K562 (cell line): ENCODE measurements at regions not wholly inside any gene's neighbourhood (a gene's known extent, or its start where the extent isn't known, plus 50 kb on each side); places are given as distances from the start of the nearest gene placed in this dataset.

Experiments used
- RBM25 ChIP-seq: fragments of 200-400 bp; formaldehyde crosslinking; IDR thresholded peaks from 2 replicates; pipeline ENCODE4 v1.6.1; 2018; ENCODE audit warnings: low read length, low read depth, moderate library complexity; ENCODE audit not compliant: severe bottlenecking
- TF ChIP-seq, protein P1 (sequence below): fragments of 450-650 bp; IDR thresholded peaks from 2 replicates; pipeline ENCODE4 v1.6.1; 2016; ENCODE audit warnings: mild to moderate bottlenecking, moderate library complexity
- TF ChIP-seq, protein P2 (sequence below): fragments of 450-650 bp; formaldehyde crosslinking; IDR thresholded peaks from 2 replicates; pipeline ENCODE4 v1.4.0; 2020; ENCODE audit warnings: mild to moderate bottlenecking, mixed read lengths
- TF ChIP-seq, protein P3 (sequence below): sonication (generic); formaldehyde crosslinking; IDR thresholded peaks from 2 replicates; pipeline ENCODE4 v1.8.0; 2023; ENCODE audit warnings: mild to moderate bottlenecking, missing genetic modification reagents
- TF ChIP-seq, protein P4 (sequence below), 2 experiments: fragments of 450-650 bp in 1 of 2; sonication (generic) in 1 of 2; formaldehyde crosslinking in 1 of 2; IDR thresholded peaks in 1 of 2; conservative IDR thresholded peaks in 1 of 2; 2 replicates each; pipeline versions ENCODE4 v1.6.1 to v1.8.1; 2016 to 2023; ENCODE audit warnings: mild to moderate bottlenecking in 2 of 2, moderate library complexity in 2 of 2, inconsistent platforms in 1 of 2, missing genetic modification reagents in 1 of 2

DNA sequence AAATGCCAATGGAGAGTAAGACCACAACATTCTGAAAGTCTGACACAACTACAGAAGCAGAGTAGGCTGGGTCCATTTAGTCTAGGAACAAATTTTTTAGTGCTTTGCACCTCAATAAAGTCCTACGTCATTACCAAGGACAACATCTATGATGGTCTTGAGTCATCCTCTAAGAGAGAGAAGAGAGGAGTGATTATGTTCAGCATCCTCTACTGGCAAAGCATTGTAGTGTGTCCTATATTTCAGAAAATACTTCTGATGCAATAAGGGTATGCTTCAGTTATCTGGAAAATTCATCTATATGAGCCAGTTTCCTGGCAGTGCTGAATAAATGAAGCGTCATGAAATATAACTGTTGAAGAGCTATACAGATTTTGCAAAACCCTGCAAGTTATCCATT is 95.6 kb downstream of the P2RY1 start (continued):
- TF ChIP-seq, protein P1, sequence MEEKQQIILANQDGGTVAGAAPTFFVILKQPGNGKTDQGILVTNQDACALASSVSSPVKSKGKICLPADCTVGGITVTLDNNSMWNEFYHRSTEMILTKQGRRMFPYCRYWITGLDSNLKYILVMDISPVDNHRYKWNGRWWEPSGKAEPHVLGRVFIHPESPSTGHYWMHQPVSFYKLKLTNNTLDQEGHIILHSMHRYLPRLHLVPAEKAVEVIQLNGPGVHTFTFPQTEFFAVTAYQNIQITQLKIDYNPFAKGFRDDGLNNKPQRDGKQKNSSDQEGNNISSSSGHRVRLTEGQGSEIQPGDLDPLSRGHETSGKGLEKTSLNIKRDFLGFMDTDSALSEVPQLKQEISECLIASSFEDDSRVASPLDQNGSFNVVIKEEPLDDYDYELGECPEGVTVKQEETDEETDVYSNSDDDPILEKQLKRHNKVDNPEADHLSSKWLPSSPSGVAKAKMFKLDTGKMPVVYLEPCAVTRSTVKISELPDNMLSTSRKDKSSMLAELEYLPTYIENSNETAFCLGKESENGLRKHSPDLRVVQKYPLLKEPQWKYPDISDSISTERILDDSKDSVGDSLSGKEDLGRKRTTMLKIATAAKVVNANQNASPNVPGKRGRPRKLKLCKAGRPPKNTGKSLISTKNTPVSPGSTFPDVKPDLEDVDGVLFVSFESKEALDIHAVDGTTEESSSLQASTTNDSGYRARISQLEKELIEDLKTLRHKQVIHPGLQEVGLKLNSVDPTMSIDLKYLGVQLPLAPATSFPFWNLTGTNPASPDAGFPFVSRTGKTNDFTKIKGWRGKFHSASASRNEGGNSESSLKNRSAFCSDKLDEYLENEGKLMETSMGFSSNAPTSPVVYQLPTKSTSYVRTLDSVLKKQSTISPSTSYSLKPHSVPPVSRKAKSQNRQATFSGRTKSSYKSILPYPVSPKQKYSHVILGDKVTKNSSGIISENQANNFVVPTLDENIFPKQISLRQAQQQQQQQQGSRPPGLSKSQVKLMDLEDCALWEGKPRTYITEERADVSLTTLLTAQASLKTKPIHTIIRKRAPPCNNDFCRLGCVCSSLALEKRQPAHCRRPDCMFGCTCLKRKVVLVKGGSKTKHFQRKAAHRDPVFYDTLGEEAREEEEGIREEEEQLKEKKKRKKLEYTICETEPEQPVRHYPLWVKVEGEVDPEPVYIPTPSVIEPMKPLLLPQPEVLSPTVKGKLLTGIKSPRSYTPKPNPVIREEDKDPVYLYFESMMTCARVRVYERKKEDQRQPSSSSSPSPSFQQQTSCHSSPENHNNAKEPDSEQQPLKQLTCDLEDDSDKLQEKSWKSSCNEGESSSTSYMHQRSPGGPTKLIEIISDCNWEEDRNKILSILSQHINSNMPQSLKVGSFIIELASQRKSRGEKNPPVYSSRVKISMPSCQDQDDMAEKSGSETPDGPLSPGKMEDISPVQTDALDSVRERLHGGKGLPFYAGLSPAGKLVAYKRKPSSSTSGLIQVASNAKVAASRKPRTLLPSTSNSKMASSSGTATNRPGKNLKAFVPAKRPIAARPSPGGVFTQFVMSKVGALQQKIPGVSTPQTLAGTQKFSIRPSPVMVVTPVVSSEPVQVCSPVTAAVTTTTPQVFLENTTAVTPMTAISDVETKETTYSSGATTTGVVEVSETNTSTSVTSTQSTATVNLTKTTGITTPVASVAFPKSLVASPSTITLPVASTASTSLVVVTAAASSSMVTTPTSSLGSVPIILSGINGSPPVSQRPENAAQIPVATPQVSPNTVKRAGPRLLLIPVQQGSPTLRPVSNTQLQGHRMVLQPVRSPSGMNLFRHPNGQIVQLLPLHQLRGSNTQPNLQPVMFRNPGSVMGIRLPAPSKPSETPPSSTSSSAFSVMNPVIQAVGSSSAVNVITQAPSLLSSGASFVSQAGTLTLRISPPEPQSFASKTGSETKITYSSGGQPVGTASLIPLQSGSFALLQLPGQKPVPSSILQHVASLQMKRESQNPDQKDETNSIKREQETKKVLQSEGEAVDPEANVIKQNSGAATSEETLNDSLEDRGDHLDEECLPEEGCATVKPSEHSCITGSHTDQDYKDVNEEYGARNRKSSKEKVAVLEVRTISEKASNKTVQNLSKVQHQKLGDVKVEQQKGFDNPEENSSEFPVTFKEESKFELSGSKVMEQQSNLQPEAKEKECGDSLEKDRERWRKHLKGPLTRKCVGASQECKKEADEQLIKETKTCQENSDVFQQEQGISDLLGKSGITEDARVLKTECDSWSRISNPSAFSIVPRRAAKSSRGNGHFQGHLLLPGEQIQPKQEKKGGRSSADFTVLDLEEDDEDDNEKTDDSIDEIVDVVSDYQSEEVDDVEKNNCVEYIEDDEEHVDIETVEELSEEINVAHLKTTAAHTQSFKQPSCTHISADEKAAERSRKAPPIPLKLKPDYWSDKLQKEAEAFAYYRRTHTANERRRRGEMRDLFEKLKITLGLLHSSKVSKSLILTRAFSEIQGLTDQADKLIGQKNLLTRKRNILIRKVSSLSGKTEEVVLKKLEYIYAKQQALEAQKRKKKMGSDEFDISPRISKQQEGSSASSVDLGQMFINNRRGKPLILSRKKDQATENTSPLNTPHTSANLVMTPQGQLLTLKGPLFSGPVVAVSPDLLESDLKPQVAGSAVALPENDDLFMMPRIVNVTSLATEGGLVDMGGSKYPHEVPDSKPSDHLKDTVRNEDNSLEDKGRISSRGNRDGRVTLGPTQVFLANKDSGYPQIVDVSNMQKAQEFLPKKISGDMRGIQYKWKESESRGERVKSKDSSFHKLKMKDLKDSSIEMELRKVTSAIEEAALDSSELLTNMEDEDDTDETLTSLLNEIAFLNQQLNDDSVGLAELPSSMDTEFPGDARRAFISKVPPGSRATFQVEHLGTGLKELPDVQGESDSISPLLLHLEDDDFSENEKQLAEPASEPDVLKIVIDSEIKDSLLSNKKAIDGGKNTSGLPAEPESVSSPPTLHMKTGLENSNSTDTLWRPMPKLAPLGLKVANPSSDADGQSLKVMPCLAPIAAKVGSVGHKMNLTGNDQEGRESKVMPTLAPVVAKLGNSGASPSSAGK, result no peak
- TF ChIP-seq, protein P2, sequence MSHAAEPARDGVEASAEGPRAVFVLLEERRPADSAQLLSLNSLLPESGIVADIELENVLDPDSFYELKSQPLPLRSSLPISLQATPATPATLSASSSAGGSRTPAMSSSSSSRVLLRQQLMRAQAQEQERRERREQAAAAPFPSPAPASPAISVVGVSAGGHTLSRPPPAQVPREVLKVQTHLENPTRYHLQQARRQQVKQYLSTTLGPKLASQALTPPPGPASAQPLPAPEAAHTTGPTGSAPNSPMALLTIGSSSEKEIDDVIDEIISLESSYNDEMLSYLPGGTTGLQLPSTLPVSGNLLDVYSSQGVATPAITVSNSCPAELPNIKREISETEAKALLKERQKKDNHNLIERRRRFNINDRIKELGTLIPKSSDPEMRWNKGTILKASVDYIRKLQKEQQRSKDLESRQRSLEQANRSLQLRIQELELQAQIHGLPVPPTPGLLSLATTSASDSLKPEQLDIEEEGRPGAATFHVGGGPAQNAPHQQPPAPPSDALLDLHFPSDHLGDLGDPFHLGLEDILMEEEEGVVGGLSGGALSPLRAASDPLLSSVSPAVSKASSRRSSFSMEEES (CRISPR knock-in tag), result no peak
- TF ChIP-seq, protein P3, sequence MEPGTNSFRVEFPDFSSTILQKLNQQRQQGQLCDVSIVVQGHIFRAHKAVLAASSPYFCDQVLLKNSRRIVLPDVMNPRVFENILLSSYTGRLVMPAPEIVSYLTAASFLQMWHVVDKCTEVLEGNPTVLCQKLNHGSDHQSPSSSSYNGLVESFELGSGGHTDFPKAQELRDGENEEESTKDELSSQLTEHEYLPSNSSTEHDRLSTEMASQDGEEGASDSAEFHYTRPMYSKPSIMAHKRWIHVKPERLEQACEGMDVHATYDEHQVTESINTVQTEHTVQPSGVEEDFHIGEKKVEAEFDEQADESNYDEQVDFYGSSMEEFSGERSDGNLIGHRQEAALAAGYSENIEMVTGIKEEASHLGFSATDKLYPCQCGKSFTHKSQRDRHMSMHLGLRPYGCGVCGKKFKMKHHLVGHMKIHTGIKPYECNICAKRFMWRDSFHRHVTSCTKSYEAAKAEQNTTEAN (CRISPR knock-in tag), result no peak
- TF ChIP-seq, protein P4, sequence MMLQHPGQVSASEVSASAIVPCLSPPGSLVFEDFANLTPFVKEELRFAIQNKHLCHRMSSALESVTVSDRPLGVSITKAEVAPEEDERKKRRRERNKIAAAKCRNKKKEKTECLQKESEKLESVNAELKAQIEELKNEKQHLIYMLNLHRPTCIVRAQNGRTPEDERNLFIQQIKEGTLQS (IDR thresholded peaks at IDR 0.05), result peak; percentile 53
- TF ChIP-seq, protein P4 (CRISPR knock-in tag; conservative IDR thresholded peaks at IDR 0.05), result no peak
- no peak for TF ChIP-seq RBM25
